Breast epithelium (tissue), 4 donors: ENCODE measurements at regions not wholly inside any gene's neighbourhood (a gene's known extent, or its start where the extent isn't known, plus 50 kb on each side); places are given as distances from the start of the nearest gene placed in this dataset.

Experiments
- DNase-seq, 2 donors: peaks; one replicate each; pipeline ENCODE4 v3.0.0-alpha.2; 2019; ENCODE audit warnings: low spot score in 2 of 2
- H3K27ac ChIP-seq, 2 donors: fragments of 200-600 bp; sonication (generic) in 1 of 2; one replicate each; pipeline ENCODE4 v1.5.1; 2016 to 2019; ENCODE audit warnings: mild to moderate bottlenecking in 1 of 2
- H3K27me3 ChIP-seq, 2 donors: fragments of 200-600 bp; sonication (generic) in 1 of 2; one replicate each; pipeline versions ENCODE4 v1.5.1 to v1.6.0; 2017 to 2019; ENCODE audit warnings: control low read depth in 1 of 2, mild to moderate bottlenecking in 1 of 2
- H3K36me3 ChIP-seq: fragments of 200-600 bp; one replicate; pipeline ENCODE4 v1.5.1; 2019
- H3K4me1 ChIP-seq, 2 donors: fragments of 200-600 bp; sonication (generic); one replicate each; pipeline ENCODE4 v1.5.1; 2016 to 2019; ENCODE audit warnings: control low read depth in 1 of 2
- H3K4me3 ChIP-seq, 3 donors: fragments of 200-600 bp; sonication (generic); 1 replicate in 2 of 3; 2 replicates in 1 of 3; pipeline ENCODE4 v1.5.1; 2016 to 2019; ENCODE audit warnings: mild to moderate bottlenecking in 3 of 3, moderate library complexity in 2 of 3
- H3K9me3 ChIP-seq, 2 donors: fragments of 200-600 bp; sonication (generic) in 1 of 2; one replicate each; pipeline ENCODE4 v1.5.1; 2016 to 2019; ENCODE audit warnings: control low read depth in 1 of 2
- CTCF ChIP-seq, 3 donors: fragments of 450-650 bp; IDR thresholded peaks; one replicate each; pipeline ENCODE4 v1.5.1; 2016 to 2017; ENCODE audit warnings: antibody characterized with exemption in 3 of 3, mild to moderate bottlenecking in 3 of 3, moderate library complexity in 3 of 3
- POLR2A ChIP-seq: fragments of 450-650 bp; IDR thresholded peaks from one replicate; pipeline ENCODE4 v1.6.1; 2016; ENCODE audit warnings: antibody characterized with exemption, mild to moderate bottlenecking, moderate library complexity
- POLR2AphosphoS5 ChIP-seq, 3 donors: sonication (generic); formaldehyde crosslinking; IDR thresholded peaks; one replicate each; pipeline ENCODE4 v1.6.1; 2017; ENCODE audit warnings: antibody characterized with exemption in 3 of 3
- intact Hi-C: fragments of 100-400 bp; cut with DNase I; formaldehyde crosslinking; loops from one replicate; pipeline ENCODE4 v1.15.1; 2023; ENCODE audit warnings: low total_unique reads

GRCh38 chr1:61523893-61524605, 200.9 kb downstream of the TM2D1 start:
- Histone ChIP-seq H3K9me3 (no peaks in the 10 kb centered on the region), H3K4me3 (no peak overlapping the region), H3K36me3 (no peaks in the 10 kb centered on the region), H3K4me1 (no peaks in the 10 kb centered on the region), H3K27me3 (no peaks in the 10 kb centered on the region), H3K27ac (no peak overlapping the region)
- intact Hi-C loops = no loop called here
- no peak for DNase-seq
- TF ChIP-seq POLR2A (no peak), POLR2AphosphoS5 (IDR thresholded peaks at IDR 0.05) (no peak), CTCF (IDR thresholded peaks at IDR 0.05) (no peak)

- no peaks in the 10 kb centered on the region for H3K4me1 ChIP-seq
- H3K27ac ChIP-seq = no peak overlapping the region
- no peak overlapping the region for H3K4me3 ChIP-seq
- intact Hi-C loops = no loop called here
- no peak for TF ChIP-seq POLR2A
- TF ChIP-seq CTCF (IDR thresholded peaks at IDR 0.05) = no peak
- TF ChIP-seq POLR2AphosphoS5 (IDR thresholded peaks at IDR 0.05) = no peak
- H3K36me3 ChIP-seq = no peaks in the 10 kb centered on the region
- DNase-seq = no peak
- no peaks in the 10 kb centered on the region for H3K27me3 ChIP-seq
- no peaks in the 10 kb centered on the region for H3K9me3 ChIP-seq
Observed at GRCh38 chr1:61523229-61523628, 201.7 kb downstream of the TM2D1 start.

GRCh38 chr1:61520401-61520800, 204.5 kb downstream of the TM2D1 start:
- Histone ChIP-seq H3K36me3 (no peaks in the 10 kb centered on the region), H3K27me3 (no peaks in the 10 kb centered on the region), H3K4me3 (no peak overlapping the region), H3K9me3 (no peaks in the 10 kb centered on the region), H3K4me1 (no peaks in the 10 kb centered on the region), H3K27ac (no peak overlapping the region)
- no peak for DNase-seq
- no peak for TF ChIP-seq POLR2A
- intact Hi-C loops = no loop called here

GRCh38 chr1:61519631-61520030, 205.3 kb downstream of the TM2D1 start:
- no peak for TF ChIP-seq CTCF (IDR thresholded peaks at IDR 0.05)
- no peak for TF ChIP-seq POLR2AphosphoS5 (IDR thresholded peaks at IDR 0.05)
- Histone ChIP-seq H3K27ac (no peak overlapping the region), H3K27me3 (no peaks in the 10 kb centered on the region), H3K4me1 (no peaks in the 10 kb centered on the region), H3K9me3 (no peaks in the 10 kb centered on the region), H3K4me3 (no peak overlapping the region), H3K36me3 (no peaks in the 10 kb centered on the region)
- no peak for DNase-seq
- intact Hi-C loops = no loop called here

- no peaks in the 10 kb centered on the region for H3K36me3 ChIP-seq
- intact Hi-C loops = loop anchor here (1.0 kb wide), 1 partner anchor 10 kb away; no protein-coding TSS in a partner anchor
- no peak overlapping the region for H3K27ac ChIP-seq
- DNase-seq = no peak
- H3K27me3 ChIP-seq = no peaks in the 10 kb centered on the region
- no peaks in the 10 kb centered on the region for H3K9me3 ChIP-seq
- TF ChIP-seq POLR2A (no peak), CTCF (IDR thresholded peaks at IDR 0.05) (no peak), POLR2AphosphoS5 (IDR thresholded peaks at IDR 0.05) (no peak)
- no peak overlapping the region for H3K4me3 ChIP-seq
- H3K4me1 ChIP-seq = no peaks in the 10 kb centered on the region
Observed at GRCh38 chr1:61518670-61519400, 206.1 kb downstream of the TM2D1 start.
